ENCODE measurements at regions not wholly inside any gene's neighbourhood (a gene's known extent, or its start where the extent isn't known, plus 50 kb on each side); places are given as distances from the start of the nearest gene placed in this dataset.

DNA sequence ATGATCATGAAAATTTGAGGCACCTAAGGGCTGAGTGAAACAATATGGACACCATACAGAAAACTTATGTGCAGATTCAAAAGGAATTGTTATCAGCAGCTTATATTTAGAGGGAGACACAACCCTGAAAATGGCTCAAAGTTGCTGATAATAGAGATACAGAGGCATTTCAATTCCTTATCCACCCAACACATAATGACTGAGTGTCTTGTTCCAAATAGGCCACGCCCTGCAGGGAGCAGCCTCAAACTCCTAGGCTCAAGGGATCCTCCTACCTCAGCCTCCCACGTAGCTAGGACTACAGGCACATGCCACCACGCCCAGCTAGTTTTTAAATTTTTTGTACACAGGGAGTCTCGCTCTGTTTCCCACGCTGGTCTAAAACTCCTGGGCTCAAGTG is 79.0 kb downstream of the LBH start:
- no peak for DNase-seq

DNA sequence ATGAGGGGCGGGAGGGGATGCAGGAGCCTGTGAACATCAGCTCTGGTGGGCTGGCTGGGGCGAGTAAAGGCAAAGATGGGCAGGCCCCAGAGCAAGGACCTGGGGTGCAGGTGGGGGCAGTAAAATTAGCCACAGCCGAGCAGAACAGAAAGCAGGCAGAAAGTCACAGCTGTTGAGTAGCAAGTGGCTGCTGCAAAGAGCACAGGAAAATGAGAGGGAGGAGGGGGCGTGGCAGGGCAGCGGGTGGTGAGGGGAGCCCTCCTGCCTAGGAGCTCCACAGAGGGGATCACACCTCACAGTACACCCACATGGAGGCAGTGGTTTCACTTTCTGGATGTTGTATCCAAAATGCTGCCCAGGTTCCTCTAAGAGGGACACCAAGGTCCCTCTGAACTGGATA is 79.6 kb downstream of the LBH start:
- DNase-seq = no peak

DNA sequence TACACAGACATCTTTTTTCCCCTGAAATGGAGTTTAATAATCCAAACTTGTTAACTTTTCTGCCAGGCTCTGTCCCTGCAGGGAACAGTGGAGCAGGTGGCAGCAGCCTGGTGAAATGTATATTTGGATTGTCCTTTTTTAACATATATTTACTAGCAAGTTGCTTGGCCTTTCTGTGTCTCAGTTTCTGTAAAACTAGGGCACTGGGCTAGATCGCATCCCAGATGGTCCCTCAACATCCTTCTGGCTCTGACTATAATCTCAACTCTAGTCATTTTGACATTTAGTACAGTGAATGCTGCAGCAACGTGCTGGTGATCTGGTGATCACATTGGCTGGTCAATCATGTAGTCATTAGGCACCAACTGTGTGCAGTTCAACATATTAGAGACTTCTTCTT is 80.4 kb downstream of the LBH start:
- DNase-seq = no peak

DNA sequence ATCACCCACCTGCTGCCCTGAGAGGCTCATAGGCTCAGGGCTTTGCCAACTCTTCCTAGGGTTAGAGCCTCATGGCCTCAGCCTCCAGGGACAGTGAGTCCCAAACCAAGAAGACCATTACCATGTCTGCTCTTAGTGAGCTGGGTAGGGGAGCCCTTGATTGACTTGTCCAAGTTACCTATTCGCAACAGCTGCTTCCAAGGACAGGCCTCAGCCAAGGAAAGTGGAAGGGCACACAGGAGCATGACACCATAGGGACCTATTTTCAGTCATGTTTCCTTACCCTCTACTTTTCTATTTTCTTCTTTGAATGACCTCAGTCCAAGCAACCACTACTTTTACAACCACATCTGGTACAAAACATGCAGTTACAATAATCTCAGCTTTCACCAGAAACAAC is 81.6 kb downstream of the LBH start:
- DNase-seq = no peak

DNA sequence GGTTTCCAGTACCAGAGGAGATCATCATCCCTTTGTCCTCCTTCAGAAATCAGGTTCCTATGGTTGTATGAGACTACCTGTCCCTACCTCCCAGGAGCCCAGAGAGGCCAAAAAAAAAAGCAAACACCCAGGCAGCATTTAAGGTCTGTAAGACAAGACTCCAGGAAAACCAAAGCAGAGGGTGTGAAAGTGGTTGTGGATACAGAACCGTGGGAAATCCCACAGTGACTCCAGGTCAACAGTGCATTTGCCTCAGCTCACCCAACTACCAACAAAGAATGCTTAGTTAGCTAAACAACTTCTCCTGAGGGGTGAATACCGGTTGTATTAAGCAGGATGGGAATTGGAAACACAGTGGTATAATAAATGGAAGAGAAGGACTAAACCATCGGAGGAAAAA is 83.6 kb downstream of the LBH start:
- DNase-seq = no peak

DNA sequence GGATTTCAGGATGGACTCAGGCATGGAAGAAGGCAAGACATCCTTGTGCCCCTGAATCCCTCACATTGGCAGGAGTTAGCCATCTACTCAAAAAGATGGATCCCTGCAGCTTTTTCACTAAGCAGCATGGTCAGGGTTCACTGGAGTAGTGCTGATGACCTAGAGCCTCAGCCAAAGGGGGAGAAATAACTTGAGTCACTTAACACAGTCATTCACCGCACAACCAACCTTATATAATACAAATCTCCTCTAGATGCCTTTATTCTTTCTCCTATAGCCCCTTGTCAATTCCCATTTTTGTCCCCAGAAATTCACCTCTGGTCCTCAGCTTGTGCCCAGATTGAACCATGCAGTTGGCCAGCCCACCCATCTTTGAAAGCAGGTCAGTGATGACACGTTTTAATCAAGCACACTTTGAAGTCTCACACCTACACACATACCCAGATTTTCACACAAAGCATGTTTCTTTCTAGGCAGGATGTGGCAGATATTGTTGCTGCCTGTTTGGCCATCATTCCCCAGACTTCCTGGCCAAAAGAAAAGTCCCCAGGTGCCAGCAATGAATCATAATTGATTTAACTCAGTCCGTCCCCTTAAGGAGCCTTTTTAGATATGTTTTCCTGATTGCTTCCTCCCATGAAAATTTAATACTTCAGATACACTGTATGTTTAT is 84.2 kb downstream of the LBH start:
- no peak for DNase-seq

DNA sequence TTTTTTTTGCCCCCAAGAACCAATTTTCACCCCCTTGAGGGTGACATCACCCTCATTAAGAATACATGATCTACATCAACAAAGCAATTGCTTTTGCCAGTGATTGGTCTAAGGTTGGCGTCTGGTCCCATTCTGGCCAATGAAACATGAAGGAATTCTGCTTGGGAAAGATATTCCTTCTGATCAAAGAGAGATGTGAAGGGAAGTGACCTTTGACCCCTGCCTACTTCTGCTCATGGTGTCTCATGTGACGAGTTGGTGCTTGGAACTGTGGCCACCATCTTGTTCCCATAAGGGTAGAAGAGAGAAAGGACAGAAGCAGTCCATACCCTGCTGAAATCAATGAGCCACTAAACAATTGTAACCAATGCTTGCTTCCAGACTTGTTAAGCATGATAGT is 85.1 kb downstream of the LBH start:
- no peak for DNase-seq

DNA sequence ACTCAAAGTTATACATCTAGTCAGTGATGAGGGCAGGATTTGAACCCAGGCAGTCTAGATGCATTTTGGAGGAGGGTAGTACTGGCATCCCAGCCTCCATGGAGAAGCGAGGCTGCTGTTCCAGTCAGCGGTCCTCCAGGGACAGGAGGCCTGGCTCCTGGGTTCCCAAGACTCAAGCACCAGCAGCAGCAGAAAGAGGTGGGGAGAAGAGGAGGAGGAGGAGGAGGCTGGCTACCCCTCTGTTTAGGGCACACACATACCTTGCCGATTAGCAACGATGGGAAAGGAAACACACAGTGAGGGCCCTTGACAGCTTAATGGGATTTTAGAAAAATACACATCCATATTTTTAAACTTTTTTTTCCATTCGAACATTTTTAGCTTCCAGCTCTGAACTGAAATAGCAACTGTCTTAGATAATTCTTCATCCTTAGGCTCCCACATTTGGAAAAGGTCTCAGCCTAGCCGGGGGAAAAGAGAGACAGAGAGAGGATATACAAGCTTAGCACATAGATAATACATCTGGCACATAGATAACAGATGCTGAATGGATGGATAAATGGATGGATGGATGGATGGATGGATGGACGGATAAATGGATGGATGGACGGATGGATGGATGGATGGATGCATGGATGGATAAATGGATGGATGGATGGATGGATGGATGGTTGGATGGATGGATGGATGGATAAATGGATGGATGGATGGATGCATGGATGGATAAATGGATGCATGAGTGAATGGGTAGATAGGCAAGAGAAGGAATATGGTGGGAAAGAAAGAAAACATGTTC is 87.9 kb downstream of the LBH start:
- no peak for DNase-seq

DNA sequence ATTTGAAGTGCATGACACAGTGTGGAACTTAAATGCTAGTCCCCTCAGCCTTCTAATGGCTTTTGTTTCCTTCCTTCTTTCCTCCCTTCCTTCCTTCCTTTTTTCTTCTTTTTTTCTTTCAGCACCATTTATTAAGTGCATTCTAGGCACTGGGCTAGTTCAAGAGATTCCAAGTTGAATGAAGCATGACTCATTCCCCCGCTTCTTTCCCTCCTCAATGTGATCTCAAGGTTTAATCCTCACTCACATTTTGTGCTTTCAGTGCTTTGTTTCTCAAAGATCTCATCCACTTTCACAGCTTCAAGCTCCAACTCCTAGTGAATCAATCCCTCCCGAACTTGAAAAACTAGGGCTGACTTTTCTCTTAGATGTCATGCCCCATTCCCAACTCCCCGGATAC is 90.1 kb downstream of the LBH start:
- DNase-seq = no peak

DNA sequence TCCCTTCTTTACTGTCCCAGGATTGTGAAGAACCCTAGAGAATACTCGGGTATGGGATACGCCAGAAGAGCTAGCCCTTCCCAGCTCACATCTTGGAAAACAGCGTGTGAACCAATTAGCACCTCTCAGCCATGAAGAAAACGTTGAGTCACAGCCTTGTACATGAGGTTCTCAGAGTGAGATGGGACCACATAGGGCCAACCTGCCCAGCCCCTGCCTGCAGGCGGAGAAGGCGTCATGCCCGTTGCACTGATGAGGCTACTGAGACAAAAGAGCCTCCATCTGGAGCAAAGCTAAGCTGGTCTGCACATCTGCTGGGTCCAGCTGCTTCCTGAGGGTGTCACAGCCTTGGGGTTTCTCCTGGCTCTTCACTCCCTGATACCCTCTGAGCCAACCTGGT is 92.2 kb downstream of the LBH start:
- DNase-seq = no peak

DNA sequence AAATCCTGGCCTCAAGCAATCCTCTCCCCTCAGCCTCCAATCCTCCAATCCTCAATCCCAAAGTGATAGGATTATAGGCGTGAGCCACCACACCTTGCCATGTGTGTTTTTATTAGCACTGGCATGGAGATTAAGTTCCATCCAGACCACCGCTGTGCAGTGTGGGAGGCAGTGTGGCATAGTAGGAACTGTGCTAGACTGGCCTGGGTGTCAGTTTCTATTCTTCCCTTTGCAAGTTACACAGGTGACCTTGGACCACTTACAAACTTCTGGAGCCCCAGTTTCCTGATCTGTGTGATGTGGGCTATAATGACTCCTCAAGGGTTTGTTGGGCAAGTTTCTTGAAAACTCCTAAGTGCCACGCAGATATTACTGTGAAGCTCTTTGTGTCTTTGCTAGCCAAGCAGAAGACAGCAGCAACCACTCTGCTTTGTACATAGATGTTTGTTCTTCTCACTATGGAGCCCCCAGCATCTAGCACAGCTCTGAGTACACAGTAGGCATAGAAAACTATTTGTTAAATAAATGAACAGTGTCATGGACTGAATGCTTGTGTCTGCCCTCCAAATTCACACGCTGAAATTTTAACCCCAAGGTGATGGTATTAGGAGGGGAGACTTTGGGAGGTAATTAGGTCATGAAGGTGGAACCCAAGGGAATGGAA is 93.0 kb downstream of the LBH start:
- no peak for DNase-seq

DNA sequence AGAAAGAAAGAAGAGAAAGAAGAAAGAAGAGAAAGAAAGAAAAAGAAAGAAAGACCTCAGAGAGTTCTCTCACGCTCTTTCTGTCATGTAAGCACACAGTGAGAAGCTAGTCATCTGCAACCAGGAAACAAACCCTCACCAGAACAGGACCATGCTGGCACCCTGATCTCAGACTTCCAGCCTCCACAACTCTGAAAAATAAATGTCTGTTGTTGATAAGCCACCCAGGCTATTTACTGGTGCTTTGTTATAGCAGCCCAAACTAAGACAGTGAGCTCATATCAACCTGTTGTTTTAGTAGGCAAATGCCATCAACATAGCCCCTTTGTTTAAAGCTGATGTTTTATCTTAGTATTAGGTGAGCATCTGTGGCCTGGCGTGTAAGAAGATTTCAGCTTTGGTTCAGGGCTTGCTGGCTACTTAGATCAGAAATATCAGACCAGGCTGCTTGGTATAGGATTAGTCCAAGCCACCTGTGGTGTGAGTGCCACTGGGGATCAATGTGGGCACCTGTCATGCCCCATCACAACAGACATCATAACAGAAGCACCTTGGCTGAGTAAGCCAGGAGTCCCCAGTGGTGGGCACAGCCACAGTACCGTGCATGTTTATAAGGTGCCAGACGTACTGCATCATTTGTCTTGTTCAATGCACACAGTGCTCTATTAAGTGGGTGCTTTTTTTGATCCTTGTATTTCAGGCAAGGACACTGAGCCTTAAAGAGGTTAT is 94.4 kb downstream of the LBH start:
- no peak for DNase-seq

DNA sequence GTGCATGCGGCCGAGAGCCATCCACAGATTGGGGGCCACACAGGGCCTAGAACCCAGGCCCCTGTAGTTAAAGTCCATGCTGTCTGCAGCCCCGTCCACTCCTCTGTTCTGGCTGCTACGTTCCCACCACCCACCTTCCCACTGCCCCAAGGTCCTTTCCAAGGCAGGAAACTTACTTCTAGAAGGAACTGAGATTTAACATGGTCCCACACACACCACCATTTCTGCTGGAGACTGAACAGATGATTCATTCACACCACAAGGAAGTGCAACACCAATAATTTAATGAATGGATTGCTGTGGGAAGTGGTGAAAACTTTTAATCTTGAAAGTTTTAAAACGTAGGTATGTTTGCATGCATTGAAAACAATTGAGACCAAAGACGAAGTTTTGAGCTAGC is 95.2 kb downstream of the LBH start:
- DNase-seq = no peak

DNA sequence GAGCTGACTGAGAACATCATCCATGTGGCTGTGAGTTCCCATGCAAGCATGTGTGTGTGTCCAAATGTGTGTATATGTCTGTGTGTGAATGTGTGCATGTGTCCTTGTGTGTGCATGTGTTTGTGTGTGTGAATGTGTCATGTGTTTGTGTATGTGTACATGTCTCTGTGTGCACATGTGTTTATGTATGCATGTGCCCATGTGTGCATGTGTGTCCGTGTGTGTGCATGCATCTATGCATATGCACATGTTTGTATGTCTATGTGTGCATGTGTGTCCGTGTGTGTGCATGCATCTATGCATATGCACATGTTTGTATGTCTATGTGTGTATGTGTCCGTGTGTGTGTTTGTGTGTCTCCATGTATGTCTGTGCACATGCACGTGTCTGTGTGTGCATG is 99.7 kb downstream of the LBH start:
- no peak for DNase-seq

DNA sequence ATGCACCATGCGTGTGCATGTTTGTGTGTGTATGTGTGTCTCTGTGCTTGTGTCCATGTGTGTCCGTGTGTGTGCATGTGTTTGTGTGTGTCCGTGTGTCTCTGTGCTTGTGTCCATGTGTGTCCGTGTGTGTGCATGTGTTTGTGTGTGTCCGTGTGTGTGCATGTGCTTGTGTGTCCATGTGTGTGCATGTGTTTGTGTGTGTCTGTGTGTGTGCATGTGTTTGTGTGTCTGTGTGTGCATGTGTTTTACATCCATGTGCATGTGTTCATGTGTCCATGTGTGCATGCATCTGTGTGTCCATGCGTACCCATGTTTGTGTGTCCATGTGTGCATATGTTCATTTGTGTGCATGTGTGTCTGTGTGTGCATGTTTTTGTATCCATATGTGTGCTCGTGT is 100.5 kb downstream of the LBH start:
- DNase-seq = no peak

DNA sequence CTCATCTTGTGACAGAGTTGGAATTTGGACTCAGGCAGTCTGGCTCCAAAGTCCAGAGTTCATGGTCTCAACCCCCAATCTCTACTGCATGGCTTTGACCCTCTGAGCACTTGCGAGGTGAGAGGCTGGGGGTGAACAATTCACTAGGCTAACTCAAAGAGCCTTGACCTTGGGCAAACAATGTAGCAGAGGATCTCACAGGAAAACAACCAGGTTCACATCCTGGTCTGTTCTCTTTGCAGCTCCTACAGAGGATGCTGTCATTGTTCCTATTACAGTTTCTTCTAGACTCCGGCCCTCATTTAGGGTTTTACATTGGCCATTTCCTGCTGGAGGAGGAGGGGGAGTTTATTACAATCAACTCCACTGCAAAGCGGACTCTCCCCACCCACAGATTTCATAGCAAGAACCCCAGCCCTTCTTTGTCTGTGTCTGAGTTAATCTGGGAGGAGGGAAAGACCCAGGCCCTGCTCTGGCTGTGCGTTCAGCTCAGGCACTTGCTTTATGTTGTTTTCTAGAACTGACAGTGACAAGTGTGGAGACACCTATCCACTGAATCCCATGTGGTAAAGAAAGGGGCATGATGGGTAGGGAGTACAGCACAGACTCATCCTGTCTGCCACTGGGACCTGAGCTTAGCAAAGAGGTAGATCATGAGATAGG is 101.6 kb downstream of the LBH start:
- DNase-seq = no peak

DNA sequence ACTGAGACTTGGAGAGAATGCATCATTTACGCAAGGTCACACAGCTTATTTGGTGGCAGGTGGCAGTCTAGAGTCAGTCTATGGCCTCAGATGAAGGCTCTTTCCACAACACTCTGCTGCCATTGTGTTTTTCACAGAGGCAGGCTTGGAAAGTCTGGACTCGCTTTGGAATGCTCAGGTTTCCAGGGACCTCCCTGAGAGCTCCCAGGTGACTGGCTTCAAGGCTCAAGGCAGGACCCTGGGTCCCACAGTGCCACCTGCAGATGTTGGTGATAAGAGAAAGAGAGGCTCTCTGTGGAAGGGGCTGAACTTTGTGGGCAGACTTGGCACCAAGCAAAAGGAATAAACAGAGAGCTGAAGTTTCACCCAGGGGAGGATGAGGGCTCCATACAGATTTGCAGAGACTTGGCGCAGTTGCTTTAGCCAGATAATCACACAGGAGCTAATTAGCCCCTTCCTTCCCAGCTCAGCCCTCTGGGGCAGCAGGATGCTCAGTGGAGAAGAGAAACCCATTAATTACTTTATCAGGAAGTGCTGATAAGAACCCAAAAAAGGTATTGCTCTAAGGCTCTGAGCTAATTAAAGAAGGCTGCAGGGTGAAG is 103.5 kb downstream of the LBH start:
- no peak for DNase-seq

DNA sequence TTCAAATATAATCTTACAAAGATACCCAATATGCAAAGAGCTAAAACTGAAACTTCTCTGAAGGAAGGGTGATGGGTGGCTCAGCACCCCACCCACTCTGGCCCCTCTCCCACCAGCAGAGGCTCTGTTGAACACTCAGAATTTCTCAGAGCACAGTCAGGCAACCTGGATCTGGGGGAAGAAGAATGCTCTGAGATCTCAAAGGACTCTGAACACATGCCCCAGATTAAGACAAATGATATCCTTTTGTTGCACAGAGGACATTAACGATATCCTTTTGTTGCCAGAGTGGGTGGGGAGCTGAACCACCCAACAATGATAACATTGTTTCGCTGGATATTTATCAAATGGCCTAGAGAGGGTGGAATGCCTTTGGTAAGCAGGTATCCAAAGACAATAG is 104.8 kb downstream of the LBH start:
- DNase-seq = no peak

DNA sequence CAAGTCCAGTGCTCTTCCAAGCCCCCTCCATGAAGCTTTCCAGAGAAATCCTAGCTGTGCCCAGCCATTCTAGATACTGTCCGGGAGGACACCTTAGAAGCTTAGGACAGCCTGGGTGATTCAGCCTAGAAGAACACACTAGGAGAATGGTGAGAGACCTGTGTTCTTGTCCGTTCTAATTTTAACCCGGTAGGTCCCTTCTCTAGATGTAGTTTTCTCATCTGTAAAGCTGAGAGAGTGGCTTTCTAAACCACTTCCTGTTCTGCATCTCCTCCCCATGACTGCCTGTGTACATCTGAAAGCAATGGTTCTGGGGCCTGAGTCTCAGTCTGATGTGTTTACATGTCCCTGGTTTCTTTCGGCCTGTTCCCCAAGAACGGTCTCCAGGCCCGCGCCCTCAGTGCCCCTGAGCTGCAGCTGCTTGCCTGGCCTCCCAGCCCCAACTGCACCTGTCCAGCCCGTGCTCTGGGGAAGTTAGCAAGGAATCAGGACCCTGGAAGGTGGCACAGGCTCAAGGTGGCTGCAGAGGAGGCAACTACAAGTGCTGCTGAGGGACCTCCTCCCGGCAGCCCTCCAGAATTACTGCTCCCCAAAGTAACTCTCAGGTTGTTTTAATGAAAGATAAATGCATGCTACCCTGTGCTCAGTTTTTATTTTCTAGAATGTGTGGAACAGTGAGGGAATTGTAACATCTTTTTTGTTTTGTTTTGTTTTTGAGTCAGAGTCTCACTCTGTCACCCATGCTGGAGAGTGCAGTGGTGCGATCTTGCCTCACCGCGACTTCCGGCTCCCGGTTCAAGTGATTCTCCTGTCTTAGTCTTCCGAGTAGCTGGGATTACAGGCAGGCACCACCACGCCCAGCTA is 105.9 kb downstream of the LBH start:
- DNase-seq = no peak

DNA sequence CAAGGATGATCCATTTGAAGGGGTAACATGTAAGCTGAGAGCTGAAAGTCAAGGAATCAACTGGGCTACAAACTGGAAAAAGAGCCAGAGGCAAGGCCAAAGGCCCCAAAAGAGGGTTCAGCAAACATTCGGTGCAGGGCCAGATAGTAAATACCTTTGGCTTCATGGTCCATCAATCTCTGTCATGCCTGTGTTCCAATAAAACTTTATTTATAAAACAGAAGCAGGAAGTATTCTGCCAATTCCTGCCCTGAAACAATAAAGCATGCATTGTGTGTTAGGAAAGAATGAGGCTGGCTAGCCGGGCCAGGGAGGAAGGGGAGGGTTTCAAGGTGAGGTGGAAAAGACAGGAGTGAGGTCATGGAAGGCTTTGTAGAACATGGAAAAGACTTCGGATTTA is 107.1 kb downstream of the LBH start:
- no peak for DNase-seq

DNA sequence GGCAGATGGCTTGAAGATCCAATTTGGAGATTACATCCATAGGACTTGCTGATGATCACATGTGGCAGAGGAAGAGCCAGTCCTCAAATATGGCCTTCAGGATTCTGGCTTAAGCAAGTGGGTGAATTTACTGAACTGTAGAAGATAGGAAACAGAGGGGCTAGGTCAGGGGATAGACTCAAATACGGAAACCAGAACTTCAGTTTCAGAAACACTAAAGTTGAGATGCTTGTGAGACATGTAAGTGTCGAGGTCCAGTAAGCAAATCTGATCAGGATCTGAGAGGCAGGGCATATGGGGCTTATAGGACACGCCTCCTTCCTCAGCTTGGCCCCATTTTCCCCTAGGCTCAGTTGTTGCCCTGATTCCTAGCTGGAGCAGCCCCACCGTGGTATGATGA is 107.7 kb downstream of the LBH start:
- no peak for DNase-seq

Data from femur (tissue), 1 donor.